Calu3 (cell line): ENCODE measurements at regions not wholly inside any gene's neighbourhood (a gene's known extent, or its start where the extent isn't known, plus 50 kb on each side); places are given as distances from the start of the nearest gene placed in this dataset.

Source experiments
- BruUV-seq: library from RNA; stranded (reverse); fragments of 400-500 nt; replicated peaks from 2 replicates; lab custom pipeline; 2021; lab: Mats Ljungman, UMichigan
- CTCF ChIA-PET: fragments of 300-600 bp; sonication (Branson Sonifier 250); formaldehyde crosslinking; loops from one replicate; lab custom pipeline; 2022; ENCODE audit warnings: antibody characterized with exemption; lab: Charles Lee
- DNase-seq: peaks from one replicate; pipeline ENCODE4 v3.0.0; 2022
- H3K27ac Mint-ChIP-seq: one replicate; pipeline ENCODE4 v1.8.0; 2022; ENCODE audit warnings: mixed read lengths; ENCODE audit not compliant: unreplicated experiment
- H3K27me3 Mint-ChIP-seq: one replicate; pipeline ENCODE4 v1.8.0; 2022; ENCODE audit warnings: mixed read lengths; ENCODE audit not compliant: unreplicated experiment
- H3K36me3 Mint-ChIP-seq: one replicate; pipeline ENCODE4 v1.8.0; 2022; ENCODE audit warnings: mild to moderate bottlenecking, moderate library complexity, mixed read lengths; ENCODE audit not compliant: insufficient read depth, unreplicated experiment
- H3K4me1 Mint-ChIP-seq: one replicate; pipeline ENCODE4 v1.8.0; 2022; ENCODE audit warnings: mild to moderate bottlenecking, low read depth, mixed read lengths; ENCODE audit not compliant: unreplicated experiment
- H3K4me3 Mint-ChIP-seq: one replicate; pipeline ENCODE4 v1.8.0; 2022; ENCODE audit warnings: mild to moderate bottlenecking, low read depth, moderate library complexity, mixed read lengths; ENCODE audit not compliant: unreplicated experiment
- H3K9me3 Mint-ChIP-seq: one replicate; pipeline ENCODE4 v1.8.0; 2022; ENCODE audit warnings: low read depth, mixed read lengths; ENCODE audit not compliant: unreplicated experiment
- CTCF ChIP-seq: fragments of 200-600 bp; IDR thresholded peaks from one replicate; pipeline ENCODE4 v1.8.0; 2022; ENCODE audit warnings: antibody characterized with exemption; ENCODE audit not compliant: unreplicated experiment
- intact Hi-C: fragments of 100-400 bp; cut with micrococcal nuclease; formaldehyde crosslinking; loops from one replicate; pipeline ENCODE4 v1.10.0; 2022; ENCODE audit not compliant: unreplicated experiment

GRCh38 chr13:80259159-80259558, 81.8 kb downstream of the SPRY2 start:
- H3K27me3 Mint-ChIP-seq, result no peaks in the 10 kb centered on the region
- no peaks in the 10 kb centered on the region for H3K36me3 Mint-ChIP-seq
- H3K4me1 Mint-ChIP-seq, result no peaks in the 10 kb centered on the region
- intact Hi-C loops, result no loop called here
- DNase-seq, result no peak
- CTCF ChIA-PET, result no interaction called here
- no peak for TF ChIP-seq CTCF
- no TSS peak for BruUV-seq
- no peak overlapping the region for H3K4me3 Mint-ChIP-seq
- H3K27ac Mint-ChIP-seq, result no peak overlapping the region
- peaks cover 3% of the 10 kb centered on the region for H3K9me3 Mint-ChIP-seq

DNA sequence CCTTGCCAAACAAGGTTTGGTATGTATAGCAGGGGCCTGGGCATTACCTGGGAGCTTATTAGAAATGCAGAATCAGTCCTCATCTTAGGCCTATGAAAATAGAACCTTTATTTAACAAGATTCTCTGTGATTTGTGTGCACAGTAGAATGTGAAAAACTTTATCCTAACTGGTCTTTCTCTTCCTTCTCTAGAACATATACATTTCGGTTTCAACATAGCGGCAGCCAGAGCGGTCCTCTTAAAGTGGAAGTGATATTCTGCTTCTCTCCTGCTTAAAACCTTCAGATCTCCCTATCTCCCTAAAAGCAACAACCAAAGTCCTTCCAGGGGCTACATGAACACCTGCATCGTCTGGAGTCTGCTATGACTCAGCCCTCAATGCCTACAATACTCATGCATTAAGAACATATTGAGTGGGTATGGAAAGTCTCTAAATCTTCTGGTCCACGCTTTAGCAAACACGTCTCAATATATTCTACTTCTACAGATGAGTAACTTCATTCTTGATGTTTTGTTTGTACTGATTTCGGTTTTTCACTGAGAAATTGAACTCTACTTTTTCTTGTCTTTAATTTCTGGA, 84.5 kb downstream of the SPRY2 start:
- no peak for TF ChIP-seq CTCF
- Mint-ChIP-seq H3K27me3 (no peaks in the 10 kb centered on the region), H3K4me1 (no peaks in the 10 kb centered on the region), H3K27ac (no peak overlapping the region), H3K4me3 (no peak overlapping the region), H3K9me3 (no peaks in the 10 kb centered on the region), H3K36me3 (no peaks in the 10 kb centered on the region)
- DNase-seq, result no peak
- intact Hi-C loops, result no loop called here
- CTCF ChIA-PET, result no interaction called here
- no TSS peak for BruUV-seq

DNA sequence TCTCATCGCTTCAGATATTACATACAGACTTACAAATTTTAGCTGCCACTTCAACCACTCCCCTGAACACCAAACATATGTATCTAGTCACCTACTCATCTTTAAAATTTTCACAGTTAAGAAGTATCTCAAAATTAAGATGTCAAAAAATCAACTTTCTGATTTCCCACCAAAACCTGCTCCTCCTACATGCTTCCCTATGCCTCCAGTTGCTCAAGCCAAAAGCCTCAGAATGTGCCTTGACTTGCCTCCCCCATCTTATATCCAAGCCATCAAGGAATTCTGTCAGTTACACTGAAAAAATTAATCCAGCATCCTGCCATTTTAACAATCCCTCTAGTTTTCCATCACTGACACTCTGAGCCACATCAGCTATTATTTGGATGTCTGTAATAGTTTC, 85.0 kb downstream of the SPRY2 start:
- Mint-ChIP-seq H3K4me3 (no peak overlapping the region), H3K27ac (no peak overlapping the region), H3K36me3 (no peaks in the 10 kb centered on the region), H3K27me3 (no peaks in the 10 kb centered on the region), H3K9me3 (no peaks in the 10 kb centered on the region), H3K4me1 (no peaks in the 10 kb centered on the region)
- no TSS peak for BruUV-seq
- CTCF ChIA-PET, result no interaction called here
- intact Hi-C loops, result no loop called here
- DNase-seq, result no peak
- no peak for TF ChIP-seq CTCF

DNA sequence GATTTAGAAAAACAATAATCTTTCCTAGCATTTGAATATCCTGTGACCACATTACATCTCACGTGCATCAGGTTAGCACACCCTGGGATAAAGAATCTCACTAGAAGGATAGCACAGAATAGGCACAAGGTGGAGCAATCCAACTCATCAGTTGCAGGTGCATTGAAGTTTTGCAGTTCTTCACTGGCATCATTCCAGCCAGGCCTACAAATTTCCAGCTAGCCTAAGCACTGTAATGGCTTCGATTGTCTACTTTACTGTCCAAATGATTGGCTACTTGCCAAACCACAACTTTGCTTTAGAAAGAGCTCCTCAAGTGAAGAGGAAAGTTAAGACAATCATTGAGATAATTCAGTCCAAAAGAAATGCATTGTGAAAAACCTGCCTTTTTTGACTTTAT, 89.5 kb downstream of the SPRY2 start:
- BruUV-seq, result no TSS peak
- Mint-ChIP-seq H3K4me1 (no peaks in the 10 kb centered on the region), H3K27ac (no peak overlapping the region), H3K4me3 (no peak overlapping the region), H3K36me3 (no peaks in the 10 kb centered on the region), H3K27me3 (no peaks in the 10 kb centered on the region), H3K9me3 (no peaks in the 10 kb centered on the region)
- no peak for DNase-seq
- CTCF ChIA-PET, result no interaction called here
- TF ChIP-seq CTCF, result no peak
- intact Hi-C loops, result no loop called here
